22Rv1 (cell line): ENCODE measurements at regions not wholly inside any gene's neighbourhood (a gene's known extent, or its start where the extent isn't known, plus 50 kb on each side); places are given as distances from the start of the nearest gene placed in this dataset.

ENCODE experiments used
- CTCF ChIP-seq: fragments of 450-650 bp; IDR thresholded peaks from 2 replicates; pipeline ENCODE4 v1.5.1; 2017; ENCODE audit warnings: mild to moderate bottlenecking
- ZFX ChIP-seq: fragments of 450-650 bp; IDR thresholded peaks from 2 replicates; pipeline ENCODE4 v1.6.1; 2017; ENCODE audit warnings: antibody characterized with exemption, borderline replicate concordance

- no peak for TF ChIP-seq CTCF
- no peak for TF ChIP-seq ZFX
Measured at GRCh38 chr1:82896036-82896435, 1095.3 kb downstream of the ADGRL2 start.
